IMR-90 (cell line): ENCODE measurements at regions not wholly inside any gene's neighbourhood (a gene's known extent, or its start where the extent isn't known, plus 50 kb on each side); places are given as distances from the start of the nearest gene placed in this dataset.

Experiments
- ATAC-seq: fragments of 200-7000 bp; cut with Tn5 transposase; 2 replicates; pipeline ENCODE4 v1.9.1; 2020; ENCODE audit warnings: low read depth, mild to moderate bottlenecking, moderate library complexity
- BruUV-seq: library from RNA; stranded (reverse); fragments of 400-500 nt; replicated peaks from 2 replicates; lab custom pipeline; 2021; lab: Mats Ljungman, UMichigan
- CTCF ChIA-PET: fragments of 300-600 bp; formaldehyde crosslinking; extraction: SDS; loops from one replicate; lab custom pipeline; 2021; ENCODE audit warnings: antibody characterized with exemption; lab: Yijun Ruan, JAX
- POLR2A ChIA-PET: fragments of 300-600 bp; sonication (Branson Sonifier 250); formaldehyde crosslinking; loops from one replicate; lab custom pipeline; 2022; ENCODE audit warnings: antibody characterized with exemption; ENCODE audit not compliant: unreplicated experiment; lab: Charles Lee
- DNase-seq: peaks from one replicate; pipeline ENCODE4 v3.0.0; 2013
- H2AFZ ChIP-seq: replicated peaks from 2 replicates; pipeline ENCODE3; 2013; ENCODE audit warnings: low read length, mild to moderate bottlenecking; ENCODE audit not compliant: poor library complexity
- H2AK5ac ChIP-seq: 2 replicates; pipeline ENCODE4 v1.6.1; 2013; ENCODE audit warnings: low read depth, low read length, inconsistent platforms
- H2AK9ac ChIP-seq: replicated peaks from 2 replicates; pipeline ENCODE3; 2013; ENCODE audit warnings: mild to moderate bottlenecking, low read depth, low read length, moderate library complexity; ENCODE audit not compliant: poor library complexity
- H2BK120ac ChIP-seq: 2 replicates; pipeline ENCODE4 v1.6.1; 2013; ENCODE audit warnings: low read depth, low read length, inconsistent platforms
- H2BK15ac ChIP-seq: 3 replicates; pipeline ENCODE4 v1.6.1; 2013; ENCODE audit warnings: low read depth, low read length, inconsistent platforms
- H2BK20ac ChIP-seq: 2 replicates; pipeline ENCODE4 v1.6.1; 2013; ENCODE audit warnings: low read depth, mild to moderate bottlenecking, inconsistent platforms, low read length, moderate library complexity
- H2BK5ac ChIP-seq: 2 replicates; pipeline ENCODE4 v1.6.1; 2013; ENCODE audit warnings: mild to moderate bottlenecking, low read depth, low read length, inconsistent platforms; ENCODE audit not compliant: poor library complexity, severe bottlenecking
- H3K14ac ChIP-seq: replicated peaks from 2 replicates; pipeline ENCODE4 v1.6.1; 2013; ENCODE audit warnings: low read depth, low read length, inconsistent platforms
- H3K18ac ChIP-seq: 2 replicates; pipeline ENCODE4 v1.6.1; 2013; ENCODE audit warnings: low read depth, low read length, control low read depth
- H3K23ac ChIP-seq: 2 replicates; pipeline ENCODE4 v1.6.1; 2013; ENCODE audit warnings: low read depth, low read length, inconsistent platforms
- H3K27ac ChIP-seq: 2 replicates; pipeline ENCODE4 v1.5.1; 2013; ENCODE audit warnings: mild to moderate bottlenecking, control low read depth, low read length; ENCODE audit not compliant: insufficient read depth
- H3K27me3 ChIP-seq: 2 replicates; pipeline ENCODE4 v1.6.1; 2013; ENCODE audit warnings: low read length; ENCODE audit not compliant: control insufficient read depth, insufficient read depth
- H3K36me3 ChIP-seq: 2 replicates; pipeline ENCODE4 v1.6.1; 2013; ENCODE audit warnings: low read length, mixed read lengths; ENCODE audit not compliant: control insufficient read depth, insufficient read depth
- H3K4ac ChIP-seq: 2 replicates; pipeline ENCODE4 v1.6.1; 2013; ENCODE audit warnings: low read depth, low read length, inconsistent platforms
- H3K4me1 ChIP-seq: 2 replicates; pipeline ENCODE4 v1.6.1; 2013; ENCODE audit warnings: low read length, mixed read lengths; ENCODE audit not compliant: control insufficient read depth, insufficient read depth
- H3K4me2 ChIP-seq: 2 replicates; pipeline ENCODE4 v1.6.1; 2013; ENCODE audit warnings: low read depth, mild to moderate bottlenecking, control low read depth, low read length, moderate library complexity
- H3K4me3 ChIP-seq: 2 replicates; pipeline ENCODE4 v1.5.1; 2013; ENCODE audit warnings: low read depth, mild to moderate bottlenecking, control low read depth, low read length, moderate library complexity; ENCODE audit not compliant: insufficient read depth
- H3K56ac ChIP-seq: 2 replicates; pipeline ENCODE4 v1.6.1; 2013; ENCODE audit warnings: low read length, inconsistent platforms; ENCODE audit not compliant: insufficient read depth; ENCODE audit errors: extremely low read depth
- H3K79me1 ChIP-seq, 2 experiments: 2 replicates each; pipeline ENCODE4 v1.6.1; 2013; ENCODE audit warnings: low read length in 2 of 2, inconsistent platforms in 1 of 2, low read depth in 1 of 2
- H3K9ac ChIP-seq: 2 replicates; pipeline ENCODE4 v1.6.1; 2013; ENCODE audit warnings: low read depth, low read length, control low read depth
- H3K9me1 ChIP-seq: 2 replicates; pipeline ENCODE4 v1.6.1; 2013; ENCODE audit warnings: low read length, inconsistent platforms; ENCODE audit not compliant: insufficient read depth
- H3K9me3 ChIP-seq: 2 replicates; pipeline ENCODE4 v1.6.1; 2013; ENCODE audit warnings: low read length; ENCODE audit not compliant: control insufficient read depth, insufficient read depth
- H4K20me1 ChIP-seq: 2 replicates; pipeline ENCODE4 v1.6.1; 2013; ENCODE audit warnings: low read length, inconsistent platforms; ENCODE audit not compliant: insufficient read depth
- H4K5ac ChIP-seq: 2 replicates; pipeline ENCODE4 v1.6.1; 2013; ENCODE audit warnings: mild to moderate bottlenecking, low read depth, low read length, control low read depth
- H4K8ac ChIP-seq, 2 experiments: 2 replicates each; pipeline ENCODE4 v1.6.1; 2013; ENCODE audit warnings: low read depth in 2 of 2, low read length in 2 of 2, control low read depth in 1 of 2, inconsistent platforms in 1 of 2
- H4K91ac ChIP-seq: 2 replicates; pipeline ENCODE4 v1.6.1; 2013; ENCODE audit warnings: low read depth, low read length, inconsistent platforms; ENCODE audit not compliant: insufficient read depth
- BHLHE40 ChIP-seq: fragments of 150-350 bp; IDR thresholded peaks from 2 replicates; pipeline ENCODE4 v1.6.1; 2016; ENCODE audit warnings: mild to moderate bottlenecking, low read depth, low read length
- CEBPB ChIP-seq: IDR thresholded peaks from 2 replicates; pipeline ENCODE4 v1.6.1; 2012; ENCODE audit warnings: low read depth, low read length, improper control_type of control experiment
- CHD1 ChIP-seq: IDR thresholded peaks from 2 replicates; pipeline ENCODE4 v1.6.1; 2012; ENCODE audit warnings: low read depth, low read length, improper control_type of control experiment
- CTCF ChIP-seq: conservative IDR thresholded peaks from 2 replicates; pipeline ENCODE4 v1.5.1; 2012; ENCODE audit warnings: mild to moderate bottlenecking, low read depth, low read length, improper control_type of control experiment
- MAFK ChIP-seq: IDR thresholded peaks from 2 replicates; pipeline ENCODE4 v1.6.1; 2012; ENCODE audit warnings: low read depth, low read length, improper control_type of control experiment
- RCOR1 ChIP-seq: IDR thresholded peaks from 2 replicates; pipeline ENCODE4 v1.6.1; 2012; ENCODE audit warnings: mild to moderate bottlenecking, low read length, improper control_type of control experiment; ENCODE audit not compliant: insufficient replicate concordance
- SMC3 ChIP-seq: fragments of 150-350 bp; IDR thresholded peaks from 2 replicates; pipeline ENCODE4 v1.6.1; 2016; ENCODE audit warnings: low read depth, mild to moderate bottlenecking, antibody characterized with exemption, low read length, moderate library complexity
- USF2 ChIP-seq: fragments of 150-350 bp; IDR thresholded peaks from 2 replicates; pipeline ENCODE4 v1.6.1; 2017; ENCODE audit warnings: mild to moderate bottlenecking, antibody characterized with exemption, low read length, low read depth
- WGBS, 2 experiments: methylation state at CpG; one replicate each; pipeline versions ENCODE4 v1.1.5 to v1.1.7; 2013; ENCODE audit warnings: missing lambda C conversion rate in 2 of 2; ENCODE audit not compliant: insufficient read length in 1 of 2; ENCODE audit errors: extremely low coverage in 2 of 2; 5-methylcytosine and 5-hydroxymethylcytosine counted together
- dilution Hi-C: fragments of 300-500 bp; cut with HindIII; formaldehyde crosslinking; loops from one replicate; pipeline ENCODE4 v1.14.3; 2018; ENCODE audit warnings: low sequenced_read_pairs; ENCODE audit not compliant: unreplicated experiment
- in situ Hi-C: fragments of 300-500 bp; cut with MboI; formaldehyde crosslinking; loops from 3 replicates; pipeline ENCODE4 v1.14.3; 2019; ENCODE audit warnings: low sequenced_read_pairs, inconsistent platforms, mixed read lengths
- intact Hi-C: fragments of 100-400 bp; cut with micrococcal nuclease; formaldehyde crosslinking; loops from 2 replicates; pipeline ENCODE4 v1.10.0; 2022

GRCh38 chr20:6231556-6231955 is 108.7 kb upstream of the FERMT1 start:
- Histone ChIP-seq H2BK20ac (no peak overlapping the region), H3K27ac (no peak overlapping the region), H2BK5ac (no peak overlapping the region), H4K5ac (no peak overlapping the region), H3K14ac (no peak overlapping the region), H3K18ac (no peak overlapping the region), H3K9me3 (no peaks in the 10 kb centered on the region), H3K9ac (no peak overlapping the region), H3K56ac (no peak overlapping the region), H3K4me1 (no peaks in the 10 kb centered on the region), H3K79me1 (no peaks in the 10 kb centered on the region), H3K4me2 (no peak overlapping the region), H3K36me3 (no peaks in the 10 kb centered on the region), H2AFZ (no peak overlapping the region), H3K9me1 (no peaks in the 10 kb centered on the region), H4K91ac (no peak overlapping the region), H3K27me3 (no peaks in the 10 kb centered on the region), H4K20me1 (no peaks in the 10 kb centered on the region), H3K23ac (no peak overlapping the region), H2AK9ac (no peak overlapping the region), H3K4me3 (no peak overlapping the region), H2BK15ac (no peak overlapping the region), H3K4ac (no peak overlapping the region), H2BK120ac (no peak overlapping the region), H4K8ac (no peak overlapping the region), H2AK5ac (no peak overlapping the region)
- DNase-seq (peak; percentile 2), ATAC-seq (no peak)
- no CpG with 5 or more reads among the region's 2 CpGs for WGBS, 2 experiments
- dilution Hi-C loops = no loop called here
- in situ Hi-C loops = no loop called here
- ChIA-PET POLR2A (no interaction called here), CTCF (no interaction called here)
- no peak for TF ChIP-seq MAFK
- no peak for TF ChIP-seq CTCF
- no peak for TF ChIP-seq CHD1
- TF ChIP-seq SMC3 = no peak
- TF ChIP-seq USF2 = no peak
- no peak for TF ChIP-seq RCOR1
- TF ChIP-seq CEBPB = no peak
- TF ChIP-seq BHLHE40 = no peak
- no TSS peak for BruUV-seq
- intact Hi-C loops = no loop called here
